ENCODE measurements at regions not wholly inside any gene's neighbourhood (a gene's known extent, or its start where the extent isn't known, plus 50 kb on each side); places are given as distances from the start of the nearest gene placed in this dataset.

DNA sequence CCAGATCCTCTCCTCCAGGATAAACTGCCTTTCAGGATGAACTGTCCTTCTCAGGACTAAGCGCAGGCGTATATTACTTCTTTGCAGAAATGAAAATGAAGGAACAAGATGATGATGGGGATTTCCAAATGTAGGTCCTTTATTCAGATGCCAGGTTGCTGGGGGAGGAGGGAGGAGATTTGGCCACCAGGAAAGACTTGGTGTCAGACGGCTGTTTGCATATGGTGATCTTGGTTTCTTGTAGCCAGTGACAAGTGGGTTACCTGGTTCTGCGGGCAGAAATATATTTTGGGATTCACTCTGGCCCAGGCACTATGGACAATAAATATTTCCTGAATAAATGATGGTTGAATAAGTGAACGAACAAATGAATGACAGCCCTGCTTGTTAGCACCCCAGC, 243.4 kb downstream of the MIAT start:
- no peak for ATAC-seq
- Mint-ChIP-seq H3K4me3 (no peak overlapping the region), H3K4me1 (peaks cover 21% of the 10 kb centered on the region), H3K9me3 (no peaks in the 10 kb centered on the region), H3K36me3 (no peaks in the 10 kb centered on the region), H3K27ac (no peak overlapping the region)
- DNase-seq (ENCODE audit: low spot score in 2 of 2) = no peak

GRCh38 chr22:26901198-26901816, 243.9 kb downstream of the MIAT start:
- Mint-ChIP-seq H3K4me3 (no peak overlapping the region), H3K9me3 (no peaks in the 10 kb centered on the region), H3K36me3 (no peaks in the 10 kb centered on the region), H3K4me1 (peaks cover 21% of the 10 kb centered on the region), H3K27ac (no peak overlapping the region)
- ATAC-seq = no peak
- no peak for DNase-seq (ENCODE audit: low spot score in 2 of 2)

GRCh38 chr22:26902401-26903029, 245.1 kb downstream of the MIAT start:
- peaks cover 21% of the 10 kb centered on the region for H3K4me1 Mint-ChIP-seq
- peak overlapping the region; percentile 57 for H3K4me3 Mint-ChIP-seq
- ATAC-seq = no peak
- H3K9me3 Mint-ChIP-seq = no peaks in the 10 kb centered on the region
- no peak overlapping the region for H3K27ac Mint-ChIP-seq
- no peak for DNase-seq (ENCODE audit: low spot score in 2 of 2)
- no peaks in the 10 kb centered on the region for H3K36me3 Mint-ChIP-seq

GRCh38 chr22:26903030-26903856, 245.9 kb downstream of the MIAT start:
- Mint-ChIP-seq H3K36me3 (no peaks in the 10 kb centered on the region), H3K4me1 (peaks cover 21% of the 10 kb centered on the region), H3K4me3 (peak overlapping the region; percentile 57), H3K9me3 (no peaks in the 10 kb centered on the region), H3K27ac (no peak overlapping the region)
- ATAC-seq (peak; percentile 37), DNase-seq (ENCODE audit: low spot score in 2 of 2) (no peak)

DNA sequence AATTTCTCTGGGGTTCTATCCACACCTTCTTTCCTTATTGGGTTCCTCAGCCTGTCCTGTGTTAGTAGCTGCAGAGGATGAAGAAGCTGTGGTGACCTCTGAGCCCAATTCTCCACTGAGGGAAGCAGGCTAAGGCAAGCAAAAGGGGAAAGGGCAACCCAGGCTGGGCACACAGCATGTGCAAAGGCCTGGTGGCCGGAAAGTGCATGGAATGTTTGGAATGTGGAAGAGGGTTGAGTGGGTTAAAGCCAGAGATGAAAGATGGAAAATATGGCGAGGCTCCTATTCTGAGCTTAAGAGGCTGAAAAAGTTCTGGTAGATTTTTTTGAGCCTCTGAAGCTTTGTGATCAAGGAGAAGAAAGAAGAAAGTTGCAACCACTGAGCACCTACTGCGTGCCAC, 247.1 kb downstream of the MIAT start:
- Mint-ChIP-seq H3K9me3 (no peaks in the 10 kb centered on the region), H3K4me3 (no peak overlapping the region), H3K4me1 (peaks cover 21% of the 10 kb centered on the region), H3K27ac (peak overlapping the region; percentile 13), H3K36me3 (no peaks in the 10 kb centered on the region)
- ATAC-seq (no peak), DNase-seq (ENCODE audit: low spot score in 2 of 2) (no peak)

DNA sequence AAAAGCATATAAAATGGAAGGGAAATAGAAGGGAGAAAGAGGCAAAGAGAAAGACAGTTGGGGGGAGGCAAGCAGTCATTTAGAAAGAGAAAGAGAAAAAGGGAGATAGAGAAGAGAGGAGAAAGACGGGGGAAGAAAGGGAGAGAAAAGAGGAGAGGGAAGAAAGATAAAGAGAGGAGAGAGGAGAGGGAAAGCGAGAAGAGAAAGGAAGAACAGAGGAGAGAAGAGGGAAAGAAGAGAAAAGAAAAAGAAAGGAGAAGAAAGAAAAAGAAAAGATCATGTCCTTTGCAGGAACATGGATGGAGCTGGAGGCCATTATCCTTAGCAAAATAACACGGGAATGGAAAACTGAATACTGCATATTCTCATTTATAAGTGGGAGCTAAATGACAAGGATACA, 247.7 kb downstream of the MIAT start:
- peak overlapping the region; percentile 13 for H3K27ac Mint-ChIP-seq
- no peak overlapping the region for H3K4me3 Mint-ChIP-seq
- DNase-seq (ENCODE audit: low spot score in 2 of 2) = no peak
- H3K36me3 Mint-ChIP-seq = no peaks in the 10 kb centered on the region
- H3K4me1 Mint-ChIP-seq = peaks cover 21% of the 10 kb centered on the region
- no peaks in the 10 kb centered on the region for H3K9me3 Mint-ChIP-seq
- ATAC-seq = no peak

DNA sequence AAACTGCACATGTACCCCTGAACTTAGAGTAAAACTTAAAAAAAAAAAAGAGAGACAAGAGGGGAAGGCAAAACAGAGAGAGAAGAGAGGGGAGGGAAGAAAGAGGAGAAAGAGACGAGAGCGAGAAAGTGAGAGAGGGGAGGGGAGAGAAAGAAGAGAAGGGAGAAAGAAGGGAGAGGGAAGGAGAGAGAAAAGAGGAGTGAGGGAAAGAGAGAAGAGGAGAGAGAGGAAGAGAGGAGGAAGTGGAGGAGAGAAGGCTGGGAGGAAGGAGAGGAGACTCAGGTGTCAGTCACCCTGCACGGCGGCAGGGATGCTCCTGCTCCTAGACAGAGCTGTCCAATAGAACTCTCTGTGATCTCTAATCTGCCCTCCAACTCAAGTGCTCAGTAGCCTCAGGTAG, 248.3 kb downstream of the MIAT start:
- no peak overlapping the region for H3K4me3 Mint-ChIP-seq
- ATAC-seq = no peak
- H3K4me1 Mint-ChIP-seq = peaks cover 21% of the 10 kb centered on the region
- H3K27ac Mint-ChIP-seq = no peak overlapping the region
- H3K9me3 Mint-ChIP-seq = no peaks in the 10 kb centered on the region
- no peak for DNase-seq (ENCODE audit: low spot score in 2 of 2)
- no peaks in the 10 kb centered on the region for H3K36me3 Mint-ChIP-seq

- peaks cover 21% of the 10 kb centered on the region for H3K4me1 Mint-ChIP-seq
- H3K4me3 Mint-ChIP-seq = no peak overlapping the region
- no peak for DNase-seq (ENCODE audit: low spot score in 2 of 2)
- H3K27ac Mint-ChIP-seq = no peak overlapping the region
- H3K36me3 Mint-ChIP-seq = no peaks in the 10 kb centered on the region
- H3K9me3 Mint-ChIP-seq = no peaks in the 10 kb centered on the region
- ATAC-seq = no peak
Observed at GRCh38 chr22:26906464-26906863, 249.1 kb downstream of the MIAT start.

GRCh38 chr22:26907366-26907765, 250.0 kb downstream of the MIAT start:
- Mint-ChIP-seq H3K4me1 (peaks cover 21% of the 10 kb centered on the region), H3K36me3 (no peaks in the 10 kb centered on the region), H3K9me3 (no peaks in the 10 kb centered on the region), H3K27ac (no peak overlapping the region), H3K4me3 (no peak overlapping the region)
- ATAC-seq (no peak), DNase-seq (ENCODE audit: low spot score in 2 of 2) (no peak)

GRCh38 chr22:26910845-26911244, 253.5 kb downstream of the MIAT start:
- DNase-seq (ENCODE audit: low spot score in 2 of 2) (no peak), ATAC-seq (no peak)
- Mint-ChIP-seq H3K4me3 (no peak overlapping the region), H3K4me1 (no peaks in the 10 kb centered on the region), H3K27ac (no peak overlapping the region), H3K9me3 (no peaks in the 10 kb centered on the region), H3K36me3 (no peaks in the 10 kb centered on the region)

DNA sequence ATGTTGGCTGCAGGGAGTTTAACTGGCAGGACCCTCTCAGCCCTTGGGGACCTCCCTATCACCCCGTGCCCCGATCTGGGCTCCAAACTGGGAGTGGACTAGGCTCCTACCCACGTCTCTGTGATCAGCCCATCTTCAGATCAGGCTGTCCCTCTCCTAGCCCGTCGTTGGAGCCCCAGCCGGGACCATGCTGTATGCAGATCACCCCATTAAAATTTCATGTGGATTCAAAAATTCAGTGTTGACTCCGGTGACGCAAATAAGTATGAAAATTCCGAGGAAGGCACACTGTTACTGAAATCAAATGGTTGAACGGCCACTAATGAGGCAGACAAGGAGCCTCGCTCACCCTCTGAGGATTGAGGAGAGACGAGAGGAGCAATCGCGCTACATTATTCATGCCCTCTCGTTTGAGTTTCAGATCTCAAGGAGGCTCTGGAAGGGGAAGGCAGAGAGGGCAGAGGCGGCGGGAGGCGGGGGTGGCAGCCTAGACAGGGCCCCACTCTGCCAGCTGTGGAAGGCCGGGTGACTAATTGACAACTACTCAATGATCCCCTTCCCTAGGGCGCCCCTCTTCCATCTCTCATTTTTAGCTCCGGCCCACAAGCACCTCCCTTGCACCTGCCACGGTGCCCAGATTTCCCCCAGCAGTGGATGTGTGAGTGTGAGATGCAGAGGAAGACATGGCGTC, 255.4 kb downstream of the MIAT start:
- H3K36me3 Mint-ChIP-seq = no peaks in the 10 kb centered on the region
- no peak overlapping the region for H3K27ac Mint-ChIP-seq
- H3K9me3 Mint-ChIP-seq = no peaks in the 10 kb centered on the region
- DNase-seq (ENCODE audit: low spot score in 2 of 2) (no peak), ATAC-seq (no peak)
- no peak overlapping the region for H3K4me3 Mint-ChIP-seq
- no peaks in the 10 kb centered on the region for H3K4me1 Mint-ChIP-seq

DNA sequence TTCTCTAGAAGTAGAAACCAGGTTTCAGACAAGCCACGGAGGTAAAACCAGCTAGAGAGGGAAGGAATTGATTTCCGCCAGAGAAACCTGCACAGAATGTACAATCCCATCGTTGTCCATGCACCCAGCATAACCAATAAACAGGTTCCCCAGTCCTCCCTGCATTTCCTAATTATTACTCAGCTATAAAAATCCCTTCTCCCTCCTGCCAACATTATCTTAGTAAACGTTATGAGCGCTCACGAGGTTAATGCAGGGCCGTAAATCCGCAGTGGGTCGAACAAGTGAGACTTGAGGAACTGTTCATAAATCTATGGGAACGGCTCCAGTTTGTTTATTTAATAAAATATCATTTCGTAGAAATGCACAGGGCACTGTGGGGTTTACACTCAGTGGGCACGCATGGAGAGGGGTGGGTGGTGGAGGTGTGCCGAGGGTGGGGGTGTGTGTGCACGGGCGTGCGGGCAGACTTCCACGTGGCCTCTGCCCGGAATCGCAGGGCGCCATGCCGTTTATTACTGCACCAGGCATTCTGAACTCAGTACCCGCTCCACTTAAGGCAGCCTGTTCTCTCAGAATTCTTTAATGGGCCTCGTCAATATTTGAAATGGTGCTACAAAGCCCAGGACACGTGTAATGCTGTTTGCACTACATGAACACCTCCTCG, 257.3 kb downstream of the MIAT start:
- no peak for ATAC-seq
- no peak for DNase-seq (ENCODE audit: low spot score in 2 of 2)
- H3K4me1 Mint-ChIP-seq = no peaks in the 10 kb centered on the region
- H3K4me3 Mint-ChIP-seq = no peak overlapping the region
- no peaks in the 10 kb centered on the region for H3K9me3 Mint-ChIP-seq
- H3K27ac Mint-ChIP-seq = no peak overlapping the region
- H3K36me3 Mint-ChIP-seq = no peaks in the 10 kb centered on the region

DNA sequence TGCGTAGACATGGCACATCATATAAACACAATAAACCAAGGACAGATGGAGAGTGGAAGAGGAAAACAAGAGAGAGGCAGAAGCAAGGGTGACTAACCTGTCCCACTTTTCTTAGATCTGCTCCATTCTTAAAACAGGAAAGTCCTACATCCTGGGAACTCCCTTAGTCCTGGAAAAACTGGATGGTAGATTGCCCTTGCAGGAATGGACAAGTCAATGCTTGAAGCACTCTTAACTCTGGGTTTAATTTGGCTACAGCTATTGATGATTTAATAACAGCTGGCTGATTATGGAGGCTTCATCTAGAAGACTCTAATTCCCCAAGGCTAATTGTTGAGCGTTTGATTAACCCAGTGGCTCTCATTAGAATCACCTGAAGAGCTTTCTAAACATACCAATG, 258.8 kb downstream of the MIAT start:
- H3K36me3 Mint-ChIP-seq = no peaks in the 10 kb centered on the region
- H3K4me3 Mint-ChIP-seq = no peak overlapping the region
- no peaks in the 10 kb centered on the region for H3K9me3 Mint-ChIP-seq
- no peak for ATAC-seq
- no peaks in the 10 kb centered on the region for H3K4me1 Mint-ChIP-seq
- no peak for DNase-seq (ENCODE audit: low spot score in 2 of 2)
- no peak overlapping the region for H3K27ac Mint-ChIP-seq

GRCh38 chr22:26918226-26918625, 260.8 kb downstream of the MIAT start:
- DNase-seq (ENCODE audit: low spot score in 2 of 2) (no peak), ATAC-seq (no peak)
- Mint-ChIP-seq H3K36me3 (no peaks in the 10 kb centered on the region), H3K9me3 (no peaks in the 10 kb centered on the region), H3K27ac (no peak overlapping the region), H3K4me1 (no peaks in the 10 kb centered on the region), H3K4me3 (no peak overlapping the region)

GRCh38 chr22:26921726-26922125, 264.3 kb downstream of the MIAT start:
- no peaks in the 10 kb centered on the region for H3K36me3 Mint-ChIP-seq
- no peak overlapping the region for H3K4me3 Mint-ChIP-seq
- ATAC-seq (no peak), DNase-seq (ENCODE audit: low spot score in 2 of 2) (no peak)
- no peaks in the 10 kb centered on the region for H3K9me3 Mint-ChIP-seq
- no peaks in the 10 kb centered on the region for H3K4me1 Mint-ChIP-seq
- H3K27ac Mint-ChIP-seq = no peak overlapping the region
